ENCODE measurements at regions not wholly inside any gene's neighbourhood (a gene's known extent, or its start where the extent isn't known, plus 50 kb on each side); places are given as distances from the start of the nearest gene placed in this dataset.

- no peaks in the 10 kb centered on the region for H3K9me3 ChIP-seq (ENCODE audit: control insufficient read depth, insufficient read depth, low read length)
- no peak overlapping the region for H3K4me3 ChIP-seq (ENCODE audit: low read length)
- H3K4me2 ChIP-seq (ENCODE audit: low read length), result no peak overlapping the region
- H4K20me1 ChIP-seq (ENCODE audit: control insufficient read depth, insufficient read depth, low read depth, low read length), result no peaks in the 10 kb centered on the region
- H3K9me2 ChIP-seq (replicated peaks; ENCODE audit: control insufficient read depth, low read length), result no peaks in the 10 kb centered on the region
- no peaks in the 10 kb centered on the region for H3F3A ChIP-seq (ENCODE audit: control insufficient read depth, insufficient read depth)
- TF ChIP-seq EZH2phosphoT487 (IDR thresholded peaks at IDR 0.05; ENCODE audit: borderline replicate concordance, low read length), result no peak
- TF ChIP-seq CTCF (IDR thresholded peaks at IDR 0.05; ENCODE audit: low read depth, low read length, poor library complexity, severe bottlenecking), result no peak
- H3K27me3 ChIP-seq (ENCODE audit: control insufficient read depth, low read length), result no peaks in the 10 kb centered on the region
- H3K36me3 ChIP-seq (ENCODE audit: control insufficient read depth, low read length), result no peaks in the 10 kb centered on the region
- no peaks in the 10 kb centered on the region for H3K4me1 ChIP-seq (ENCODE audit: control insufficient read depth, low read length)
- H3K79me2 ChIP-seq (ENCODE audit: control insufficient read depth, low read length), result no peaks in the 10 kb centered on the region
- no peak overlapping the region for H3K27ac ChIP-seq (ENCODE audit: low read depth, low read length)
Observed at GRCh38 chr21:26710155-26710554, 135.1 kb downstream of the ADAMTS1 start.

- no peak for TF ChIP-seq CTCF (IDR thresholded peaks at IDR 0.05; ENCODE audit: low read depth, low read length, poor library complexity, severe bottlenecking)
- no peak for TF ChIP-seq EZH2phosphoT487 (IDR thresholded peaks at IDR 0.05; ENCODE audit: borderline replicate concordance, low read length)
- Histone ChIP-seq H3K4me2 (ENCODE audit: low read length) (no peak overlapping the region), H3K36me3 (ENCODE audit: control insufficient read depth, low read length) (no peaks in the 10 kb centered on the region)
Observed at GRCh38 chr21:26709090-26709489, 136.0 kb upstream of the CYYR1 start.

GRCh38 chr21:26708223-26708800 lies 135.2 kb upstream of the CYYR1 start:
- Histone ChIP-seq H4K20me1 (ENCODE audit: control insufficient read depth, insufficient read depth, low read depth, low read length) (no peaks in the 10 kb centered on the region), H3K36me3 (ENCODE audit: control insufficient read depth, low read length) (no peaks in the 10 kb centered on the region), H3K4me3 (ENCODE audit: low read length) (no peak overlapping the region), H3K4me1 (ENCODE audit: control insufficient read depth, low read length) (no peaks in the 10 kb centered on the region), H3K79me2 (ENCODE audit: control insufficient read depth, low read length) (no peaks in the 10 kb centered on the region), H3K9me2 (replicated peaks; ENCODE audit: control insufficient read depth, low read length) (no peaks in the 10 kb centered on the region), H3K27ac (ENCODE audit: low read depth, low read length) (no peak overlapping the region), H3K27me3 (ENCODE audit: control insufficient read depth, low read length) (no peaks in the 10 kb centered on the region), H3K9me3 (ENCODE audit: control insufficient read depth, insufficient read depth, low read length) (no peaks in the 10 kb centered on the region), H3F3A (ENCODE audit: control insufficient read depth, insufficient read depth) (no peaks in the 10 kb centered on the region), H3K4me2 (ENCODE audit: low read length) (no peak overlapping the region)
- no peak for TF ChIP-seq CTCF (IDR thresholded peaks at IDR 0.05; ENCODE audit: low read depth, low read length, poor library complexity, severe bottlenecking)
- TF ChIP-seq EZH2phosphoT487 (IDR thresholded peaks at IDR 0.05; ENCODE audit: borderline replicate concordance, low read length), result no peak

More at GRCh38 chr21:26709090-26709489, 136.0 kb upstream of the CYYR1 start:
- Histone ChIP-seq H3K27ac (ENCODE audit: low read depth, low read length) (no peak overlapping the region), H3F3A (ENCODE audit: control insufficient read depth, insufficient read depth) (no peaks in the 10 kb centered on the region), H3K4me1 (ENCODE audit: control insufficient read depth, low read length) (no peaks in the 10 kb centered on the region), H3K79me2 (ENCODE audit: control insufficient read depth, low read length) (no peaks in the 10 kb centered on the region), H3K9me2 (replicated peaks; ENCODE audit: control insufficient read depth, low read length) (no peaks in the 10 kb centered on the region), H3K27me3 (ENCODE audit: control insufficient read depth, low read length) (no peaks in the 10 kb centered on the region), H3K4me3 (ENCODE audit: low read length) (no peak overlapping the region), H3K9me3 (ENCODE audit: control insufficient read depth, insufficient read depth, low read length) (no peaks in the 10 kb centered on the region), H4K20me1 (ENCODE audit: control insufficient read depth, insufficient read depth, low read depth, low read length) (no peaks in the 10 kb centered on the region)
